DMS53 treated with DMSO at 0.1 percent for 48 hours (cell line): ENCODE measurements at regions not wholly inside any gene's neighbourhood (a gene's known extent, or its start where the extent isn't known, plus 50 kb on each side); places are given as distances from the start of the nearest gene placed in this dataset.

Source experiments
- DNase-seq: peaks from one replicate; lab custom pipeline; 2025; ENCODE audit not compliant: unreplicated experiment; lab: John Stamatoyannopoulos, UW

- no peak for DNase-seq
Measured at GRCh38 chr10:43943818-43944360, 295.2 kb upstream of the ZNF32 start.

GRCh38 chr10:43943119-43943817 lies 294.6 kb upstream of the ZNF32 start:
- DNase-seq = no peak

- DNase-seq = no peak
Measured at GRCh38 chr10:43942096-43942850, 293.6 kb upstream of the ZNF32 start.

- no peak for DNase-seq
Measured at GRCh38 chr10:43940898-43941837, 292.5 kb upstream of the ZNF32 start.

- DNase-seq = no peak
Measured at GRCh38 chr10:43939939-43940820, 291.5 kb upstream of the ZNF32 start.

GRCh38 chr10:43939389-43939938 lies 290.8 kb upstream of the ZNF32 start:
- no peak for DNase-seq

- no peak for DNase-seq
Measured at GRCh38 chr10:43938810-43939209, 290.1 kb upstream of the ZNF32 start.

- DNase-seq = no peak
Measured at GRCh38 chr10:43931308-43931930, 282.7 kb upstream of the ZNF32 start.

- DNase-seq = no peak
Measured at GRCh38 chr10:43930777-43931176, 282.1 kb upstream of the ZNF32 start.

- no peak for DNase-seq
Measured at GRCh38 chr10:43930243-43930642, 281.6 kb upstream of the ZNF32 start.

GRCh38 chr10:43929122-43929521 lies 280.4 kb upstream of the ZNF32 start:
- DNase-seq = no peak

GRCh38 chr10:43928425-43928968 lies 279.8 kb upstream of the ZNF32 start:
- DNase-seq = no peak

GRCh38 chr10:43926875-43927406 lies 278.3 kb upstream of the ZNF32 start:
- no peak for DNase-seq

GRCh38 chr10:43926371-43926770 lies 277.7 kb upstream of the ZNF32 start:
- no peak for DNase-seq

GRCh38 chr10:43925793-43926192 lies 277.1 kb upstream of the ZNF32 start:
- DNase-seq = no peak

- DNase-seq = no peak
Measured at GRCh38 chr10:43923328-43923727, 274.6 kb upstream of the ZNF32 start.

- no peak for DNase-seq
Measured at GRCh38 chr10:43922335-43923280, 273.9 kb upstream of the ZNF32 start.

- no peak for DNase-seq
Measured at GRCh38 chr10:43921881-43922280, 273.2 kb upstream of the ZNF32 start.
